ENCODE measurements at regions not wholly inside any gene's neighbourhood (a gene's known extent, or its start where the extent isn't known, plus 50 kb on each side); places are given as distances from the start of the nearest gene placed in this dataset.

DNA sequence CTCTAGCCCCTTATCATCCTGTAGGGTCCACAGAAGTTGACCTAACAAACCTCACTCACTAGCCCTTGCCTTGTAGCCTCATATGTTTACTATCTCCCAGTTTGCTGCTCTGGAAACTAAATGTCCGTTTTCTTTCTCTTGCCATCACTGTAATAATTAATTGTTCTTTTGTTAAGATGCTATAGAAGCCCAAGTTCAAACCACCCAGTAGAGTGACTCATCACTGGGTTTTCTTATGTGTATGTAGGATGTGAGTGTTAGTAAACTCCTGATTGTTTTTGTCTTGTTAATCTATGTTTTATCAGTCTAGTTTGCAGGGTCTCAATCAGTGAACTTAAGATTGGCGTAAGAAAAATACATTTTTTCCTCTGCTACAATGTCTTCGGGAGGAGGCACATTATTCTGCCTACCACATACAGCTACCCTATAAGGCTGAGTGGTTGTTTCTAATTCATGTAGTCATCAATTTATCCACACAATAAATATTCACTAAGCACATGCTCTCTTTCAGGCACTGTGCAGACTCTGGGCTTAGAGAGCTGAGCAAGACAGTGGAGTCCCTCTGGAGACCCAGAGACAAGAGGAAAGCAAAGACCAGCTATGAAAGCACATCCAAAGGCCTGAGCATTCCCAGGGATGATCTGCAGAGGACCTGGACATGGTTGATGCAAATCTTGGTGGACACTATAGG, 474.1 kb upstream of the AKR1E2 start:
- peaks cover 25% of the 10 kb centered on the region for H3K4me1 ChIP-seq (ENCODE audit: insufficient read depth)
- H4K20me1 ChIP-seq (ENCODE audit: insufficient read depth), result no peaks in the 10 kb centered on the region
- H3K4me2 ChIP-seq (ENCODE audit: unreplicated experiment), result no peak overlapping the region

DNA sequence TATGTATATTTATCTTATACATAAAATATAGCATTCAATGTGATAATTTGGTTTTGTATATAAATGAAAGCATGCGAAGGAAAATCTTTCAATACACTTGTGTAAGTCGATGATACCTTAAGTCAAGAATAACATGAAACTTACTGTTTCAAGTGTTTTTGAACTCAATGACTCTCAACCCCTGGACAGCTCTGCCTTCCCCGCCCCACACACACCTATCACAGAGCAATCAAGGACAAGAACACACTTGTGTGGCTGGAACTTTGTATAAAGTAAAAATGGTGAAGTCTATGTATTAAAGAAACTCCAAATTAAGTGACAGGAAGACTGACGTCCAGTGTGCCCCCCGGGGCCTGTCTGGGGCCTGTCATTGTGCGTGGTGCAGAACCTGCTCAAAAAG, 478.6 kb upstream of the AKR1E2 start:
- peaks cover 36% of the 10 kb centered on the region for H3F3A ChIP-seq (ENCODE audit: insufficient read depth)
- no peaks in the 10 kb centered on the region for H3K79me2 ChIP-seq (ENCODE audit: insufficient read depth)
- no peak overlapping the region for H3K9ac ChIP-seq
- in situ Hi-C loops (cut with MboI), result no loop called here
- H3K27me3 ChIP-seq (replicated peaks; ENCODE audit: insufficient read depth), result no peaks in the 10 kb centered on the region
- TF ChIP-seq EZH2 (IDR thresholded peaks at IDR 0.05; ENCODE audit: insufficient read depth, poor library complexity, severe bottlenecking) (no peak), EZH2phosphoT487 (IDR thresholded peaks at IDR 0.05; ENCODE audit: insufficient read depth, low read depth) (no peak)
- H3K9me3 ChIP-seq (ENCODE audit: low read depth), result no peaks in the 10 kb centered on the region
- no peak overlapping the region for H2AFZ ChIP-seq
- no peak overlapping the region for H3K4me2 ChIP-seq (ENCODE audit: unreplicated experiment)
- 0 out of 2 replicates have a peak, but pooled peaks cover 3% of the 10 kb centered on the region for H3K9me2 ChIP-seq (ENCODE audit: insufficient read depth)
- WGBS, 2 experiments (ENCODE audit: low coverage in 1 of 2, low lambda C conversion rate in 2 of 2, missing lambda C conversion rate in 2 of 2), result 81 to 86% methylated on average over 6 of the region's 6 CpGs
- no peak overlapping the region for H3K4me3 ChIP-seq
- peaks cover 25% of the 10 kb centered on the region for H3K4me1 ChIP-seq (ENCODE audit: insufficient read depth)
- no peaks in the 10 kb centered on the region for H4K20me1 ChIP-seq (ENCODE audit: insufficient read depth)
- H3K27ac ChIP-seq, result no peak overlapping the region
- no peak for DNase-seq
- no peaks in the 10 kb centered on the region for H3K36me3 ChIP-seq (ENCODE audit: low read depth)

More for the DNA sequence above, 474.1 kb upstream of the AKR1E2 start:
- H3K79me2 ChIP-seq (ENCODE audit: insufficient read depth), result no peaks in the 10 kb centered on the region
- peak; percentile 60 for DNase-seq
- H3K9me3 ChIP-seq (ENCODE audit: low read depth), result no peaks in the 10 kb centered on the region
- H3K4me3 ChIP-seq, result no peak overlapping the region
- no peak overlapping the region for H2AFZ ChIP-seq
- WGBS, 2 experiments (ENCODE audit: low coverage in 1 of 2, low lambda C conversion rate in 2 of 2, missing lambda C conversion rate in 2 of 2), result 62 to 71% methylated on average over 3 of the region's 3 CpGs
- 0 out of 2 replicates have a peak, but pooled peaks cover 3% of the 10 kb centered on the region for H3K9me2 ChIP-seq (ENCODE audit: insufficient read depth)
- 0 out of 2 replicates have a peak overlapping the region, but pooled peaks have one; percentile 12 for H3K9ac ChIP-seq
- TF ChIP-seq EZH2 (IDR thresholded peaks at IDR 0.05; ENCODE audit: insufficient read depth, poor library complexity, severe bottlenecking) (no peak), EZH2phosphoT487 (IDR thresholded peaks at IDR 0.05; ENCODE audit: insufficient read depth, low read depth) (no peak)
- H3K36me3 ChIP-seq (ENCODE audit: low read depth), result no peaks in the 10 kb centered on the region
- H3F3A ChIP-seq (ENCODE audit: insufficient read depth), result peaks cover 25% of the 10 kb centered on the region
- peak overlapping the region; percentile 7; the same call in 1 of the 2 replicates for H3K27ac ChIP-seq
- in situ Hi-C loops (cut with MboI), result loop anchor here (25.0 kb wide), 1 partner anchor 410 kb away; no protein-coding TSS in a partner anchor
- no peaks in the 10 kb centered on the region for H3K27me3 ChIP-seq (replicated peaks; ENCODE audit: insufficient read depth)

DNA sequence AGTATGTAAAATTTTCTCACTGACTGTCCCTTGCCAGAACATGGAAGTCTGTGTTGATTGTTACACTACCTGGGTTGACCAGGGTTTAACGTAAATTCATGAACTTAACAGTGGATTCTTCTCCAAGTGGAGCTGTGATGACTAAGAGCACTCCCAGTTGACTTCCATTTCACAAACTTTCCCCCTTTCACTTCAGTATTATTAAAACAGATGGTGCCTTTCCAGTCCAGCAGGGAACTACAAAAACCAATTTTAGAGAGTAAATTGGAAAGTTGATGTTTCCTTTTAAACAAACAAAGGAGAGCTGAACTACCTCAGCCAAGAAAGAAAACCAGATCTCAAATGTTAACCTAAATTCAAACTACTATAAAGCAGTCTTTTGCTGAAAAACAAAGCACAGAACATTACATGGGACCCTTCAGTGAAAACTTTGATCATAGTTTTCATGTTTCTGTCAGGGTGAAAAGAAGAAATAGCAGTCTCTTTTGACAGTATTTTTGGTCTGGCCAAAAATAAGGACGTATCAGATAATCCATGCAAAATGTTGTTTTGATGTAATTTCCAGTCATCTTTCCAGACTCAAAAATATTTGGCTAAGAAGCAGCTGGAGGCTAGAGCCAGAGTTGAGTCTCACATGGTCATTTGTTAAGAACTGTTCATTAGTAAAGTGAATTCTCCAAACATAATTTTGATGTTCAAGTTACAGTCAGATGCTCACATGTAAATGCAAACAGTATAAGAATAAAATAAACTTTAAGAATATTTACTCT, 479.9 kb upstream of the AKR1E2 start:
- Histone ChIP-seq H3K9me2 (ENCODE audit: insufficient read depth) (no peaks in the 10 kb centered on the region), H2AFZ (no peak overlapping the region)
- 58 to 74% methylated on average over 2 of the region's 2 CpGs for WGBS, 2 experiments (ENCODE audit: low coverage in 1 of 2, low lambda C conversion rate in 2 of 2, missing lambda C conversion rate in 2 of 2)

DNA sequence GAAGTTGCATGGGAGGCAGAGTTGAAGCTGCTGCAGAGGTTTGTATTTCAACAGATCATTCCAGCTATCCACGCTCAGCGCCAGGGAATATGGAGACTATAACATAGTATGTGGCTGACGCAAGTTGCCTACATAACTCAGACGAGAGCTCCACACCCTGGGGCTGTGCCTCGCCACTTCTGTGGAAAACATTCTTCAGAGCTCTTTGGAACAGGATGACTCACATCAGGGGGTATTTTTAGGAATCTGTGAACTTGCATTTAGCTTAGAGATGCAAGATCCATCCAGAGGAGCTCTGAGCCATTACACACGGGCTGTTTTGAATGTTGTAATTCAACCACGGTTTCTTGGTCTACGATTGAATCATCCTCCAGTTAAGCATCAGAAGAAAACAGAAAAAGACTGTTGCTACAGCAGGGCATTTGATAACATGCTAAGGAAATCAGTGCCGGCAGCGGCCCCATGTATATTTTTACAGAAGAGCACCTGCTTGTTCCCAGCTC, 481.5 kb upstream of the AKR1E2 start:
- Histone ChIP-seq H3K9ac (peak overlapping the region; percentile 79), H3K9me3 (ENCODE audit: low read depth) (no peaks in the 10 kb centered on the region), H3K9me2 (ENCODE audit: insufficient read depth) (no peaks in the 10 kb centered on the region), H2AFZ (peak overlapping the region; percentile 71), H3K36me3 (ENCODE audit: low read depth) (no peaks in the 10 kb centered on the region), H4K20me1 (ENCODE audit: insufficient read depth) (no peaks in the 10 kb centered on the region), H3K4me2 (ENCODE audit: unreplicated experiment) (peak overlapping the region; percentile 52), H3K79me2 (ENCODE audit: insufficient read depth) (no peaks in the 10 kb centered on the region), H3F3A (ENCODE audit: insufficient read depth) (peaks cover 25% of the 10 kb centered on the region), H3K27me3 (replicated peaks; ENCODE audit: insufficient read depth) (no peaks in the 10 kb centered on the region), H3K4me3 (peak overlapping the region; percentile 40), H3K4me1 (ENCODE audit: insufficient read depth) (peaks cover 20% of the 10 kb centered on the region), H3K27ac (peak overlapping the region; percentile 97)
- no peak for TF ChIP-seq EZH2phosphoT487 (IDR thresholded peaks at IDR 0.05; ENCODE audit: insufficient read depth, low read depth)
- no peak for TF ChIP-seq EZH2 (IDR thresholded peaks at IDR 0.05; ENCODE audit: insufficient read depth, poor library complexity, severe bottlenecking)
- WGBS, 2 experiments (ENCODE audit: low coverage in 1 of 2, low lambda C conversion rate in 2 of 2, missing lambda C conversion rate in 2 of 2), result 1% methylated on average over 10 of the region's 10 CpGs
- DNase-seq, result peak; percentile 100
- in situ Hi-C loops (cut with MboI), result no loop called here

More for the DNA sequence above, 479.9 kb upstream of the AKR1E2 start:
- Histone ChIP-seq H3K79me2 (ENCODE audit: insufficient read depth) (no peaks in the 10 kb centered on the region), H4K20me1 (ENCODE audit: insufficient read depth) (no peaks in the 10 kb centered on the region), H3K4me1 (ENCODE audit: insufficient read depth) (peaks cover 20% of the 10 kb centered on the region), H3K4me2 (ENCODE audit: unreplicated experiment) (no peak overlapping the region), H3F3A (ENCODE audit: insufficient read depth) (peaks cover 25% of the 10 kb centered on the region), H3K9ac (no peak overlapping the region), H3K27ac (no peak overlapping the region), H3K9me3 (ENCODE audit: low read depth) (no peaks in the 10 kb centered on the region), H3K36me3 (ENCODE audit: low read depth) (no peaks in the 10 kb centered on the region), H3K4me3 (no peak overlapping the region), H3K27me3 (replicated peaks; ENCODE audit: insufficient read depth) (no peaks in the 10 kb centered on the region)
- DNase-seq, result peak; percentile 7
- in situ Hi-C loops (cut with MboI), result no loop called here
- TF ChIP-seq EZH2phosphoT487 (IDR thresholded peaks at IDR 0.05; ENCODE audit: insufficient read depth, low read depth) (no peak), EZH2 (IDR thresholded peaks at IDR 0.05; ENCODE audit: insufficient read depth, poor library complexity, severe bottlenecking) (no peak)
